ENCODE measurements at regions not wholly inside any gene's neighbourhood (a gene's known extent, or its start where the extent isn't known, plus 50 kb on each side); places are given as distances from the start of the nearest gene placed in this dataset.
"Not testable (repeated sequence)": the region's sequence is repeated elsewhere in the genome, so short reads cannot be mapped to it uniquely, and the experiment has no call there.

DNA sequence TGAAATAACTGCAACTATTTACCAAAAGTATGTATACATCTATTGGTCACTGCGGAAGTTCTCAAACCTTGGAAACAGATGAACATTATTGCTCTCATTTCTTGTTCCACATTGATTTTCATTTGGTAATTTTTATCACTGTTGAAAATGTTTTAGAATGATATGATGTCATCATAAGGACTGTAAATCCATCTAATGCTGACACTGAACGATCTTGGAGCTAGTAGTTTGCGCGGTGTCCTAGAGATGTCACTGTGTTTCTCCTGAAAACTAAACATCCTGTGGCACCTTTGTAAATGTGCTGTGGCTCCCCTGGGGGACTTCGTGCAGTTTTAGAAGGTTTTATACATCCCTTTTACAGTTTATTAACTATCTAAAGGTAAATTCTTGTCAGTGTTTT is 73.5 kb downstream of the DNAJB9 start:
- no peak overlapping the region for H3K4me3 ChIP-seq (ENCODE audit: low read length in 2 of 2)
- H3K27ac Mint-ChIP-seq: no peak overlapping the region
- no peaks in the 10 kb centered on the region for H3K9me3 Mint-ChIP-seq
- no peaks in the 10 kb centered on the region for H3K27me3 ChIP-seq (ENCODE audit: insufficient read depth, low read length)
- no peak for DNase-seq
- H3K4me1 ChIP-seq (ENCODE audit: insufficient read depth, low read length): no peaks in the 10 kb centered on the region
- no peak overlapping the region for H3K4me3 Mint-ChIP-seq
- no peaks in the 10 kb centered on the region for H3K36me3 Mint-ChIP-seq
- H3K9me3 ChIP-seq (ENCODE audit: control insufficient read depth in 1 of 2, low read length in 2 of 2): no peaks in the 10 kb centered on the region
- no peaks in the 10 kb centered on the region for H3K4me1 Mint-ChIP-seq
- intact Hi-C loops (cut with micrococcal nuclease): no loop called here
- H3K27me3 Mint-ChIP-seq: peaks cover 6 to 7% of the 10 kb centered on the region in 2 donors
- no peak overlapping the region for H3K27ac ChIP-seq (ENCODE audit: low read depth, low read length)
- CTCF ChIA-PET (ENCODE audit: partially characterized antibody): no interaction called here
- POLR2A ChIA-PET (ENCODE audit: partially characterized antibody): no interaction called here
- H3K36me3 ChIP-seq (ENCODE audit: insufficient read depth, low read length): no peaks in the 10 kb centered on the region

DNA sequence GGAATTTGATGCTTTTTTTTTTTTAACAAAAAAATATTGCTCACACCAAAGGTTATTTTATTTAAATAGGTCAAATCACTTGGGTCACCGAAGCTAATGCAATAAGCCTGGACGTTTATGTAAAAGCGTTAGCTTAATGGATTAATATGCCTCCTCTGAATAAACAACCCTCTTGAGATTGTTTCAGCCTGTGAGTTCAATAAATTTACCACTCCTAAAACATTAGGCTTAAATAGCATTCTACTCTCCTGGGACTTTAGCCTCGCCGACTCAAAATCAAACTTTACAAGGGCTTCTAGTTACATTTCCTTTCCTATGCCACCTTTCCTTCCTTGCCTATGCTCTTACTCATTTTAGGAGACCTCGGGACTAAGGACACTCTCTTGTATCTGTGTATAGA is 79.3 kb downstream of the DNAJB9 start:
- no peaks in the 10 kb centered on the region for H3K36me3 Mint-ChIP-seq
- H3K27ac ChIP-seq (ENCODE audit: low read depth, low read length): no peak overlapping the region
- CTCF ChIA-PET (ENCODE audit: partially characterized antibody): no interaction called here
- POLR2A ChIA-PET (ENCODE audit: partially characterized antibody): no interaction called here
- H3K36me3 ChIP-seq (ENCODE audit: insufficient read depth, low read length): no peaks in the 10 kb centered on the region
- no peak overlapping the region for H3K4me3 Mint-ChIP-seq
- intact Hi-C loops (cut with micrococcal nuclease): no loop called here
- no peak overlapping the region for H3K4me3 ChIP-seq (ENCODE audit: low read length in 2 of 2)
- H3K27ac Mint-ChIP-seq: no peak overlapping the region
- no peaks in the 10 kb centered on the region for H3K9me3 Mint-ChIP-seq
- H3K9me3 ChIP-seq (ENCODE audit: control insufficient read depth in 1 of 2, low read length in 2 of 2): no peaks in the 10 kb centered on the region
- H3K4me1 ChIP-seq (ENCODE audit: insufficient read depth, low read length): no peaks in the 10 kb centered on the region
- peaks cover 3 to 10% of the 10 kb centered on the region in 2 donors for H3K27me3 Mint-ChIP-seq
- no peaks in the 10 kb centered on the region for H3K4me1 Mint-ChIP-seq
- H3K27me3 ChIP-seq (ENCODE audit: insufficient read depth, low read length): no peaks in the 10 kb centered on the region
- DNase-seq: no peak

DNA sequence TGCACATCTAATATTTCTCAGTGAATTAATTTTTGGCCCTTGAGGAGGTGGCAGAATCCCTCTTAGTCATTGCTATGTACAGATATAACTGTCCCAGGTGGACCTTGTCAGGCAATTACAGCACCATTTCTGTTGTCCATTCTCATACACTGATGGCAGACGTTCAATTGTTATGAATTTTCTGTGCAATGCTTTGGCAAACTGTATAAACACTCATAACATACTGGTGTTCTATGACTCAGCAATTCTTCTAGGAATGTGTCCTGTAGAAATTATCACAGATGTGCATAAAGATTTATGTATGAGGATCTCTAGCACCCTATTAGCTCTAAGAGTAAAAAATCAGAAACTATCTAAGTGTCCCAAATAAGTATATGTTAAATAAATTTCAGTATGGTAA is 80.8 kb downstream of the DNAJB9 start:
- Histone ChIP-seq H3K27me3 (ENCODE audit: insufficient read depth, low read length) (no peaks in the 10 kb centered on the region), H3K27ac (ENCODE audit: low read depth, low read length) (no peak overlapping the region), H3K36me3 (ENCODE audit: insufficient read depth, low read length) (no peaks in the 10 kb centered on the region), H3K4me3 (ENCODE audit: low read length in 2 of 2) (no peak overlapping the region), H3K9me3 (ENCODE audit: control insufficient read depth in 1 of 2, low read length in 2 of 2) (no peaks in the 10 kb centered on the region), H3K4me1 (ENCODE audit: insufficient read depth, low read length) (no peaks in the 10 kb centered on the region)
- no peaks in the 10 kb centered on the region for H3K4me1 Mint-ChIP-seq
- H3K27ac Mint-ChIP-seq: no peak overlapping the region
- ChIA-PET CTCF (ENCODE audit: partially characterized antibody) (no interaction called here), POLR2A (ENCODE audit: partially characterized antibody) (no interaction called here)
- H3K9me3 Mint-ChIP-seq: no peaks in the 10 kb centered on the region
- DNase-seq: no peak
- intact Hi-C loops (cut with micrococcal nuclease): no loop called here
- H3K27me3 Mint-ChIP-seq: peaks cover 1 to 5% of the 10 kb centered on the region in 2 donors
- no peak overlapping the region for H3K4me3 Mint-ChIP-seq
- no peaks in the 10 kb centered on the region for H3K36me3 Mint-ChIP-seq

DNA sequence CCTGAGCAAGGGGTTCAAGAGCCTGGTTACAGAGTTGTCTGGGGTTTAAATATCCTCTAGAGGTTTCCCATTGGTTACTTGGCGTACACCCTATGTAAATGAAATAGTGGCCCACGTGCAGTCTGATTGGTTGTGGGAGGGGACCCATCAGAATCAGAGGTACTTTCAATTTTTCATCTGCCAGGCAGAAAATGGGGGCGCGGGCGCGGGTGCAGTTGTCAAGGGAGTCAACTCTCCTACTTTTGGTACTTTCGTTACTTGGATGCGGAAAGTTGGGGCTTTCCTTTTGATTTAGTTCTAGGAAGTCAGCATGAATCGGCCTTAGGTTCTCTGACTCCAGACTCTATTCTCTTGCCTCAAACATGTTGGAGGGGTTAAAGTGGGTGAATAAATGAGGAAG is 83.2 kb downstream of the DNAJB9 start:
- H3K27ac Mint-ChIP-seq: no peak overlapping the region
- H3K4me3 ChIP-seq (ENCODE audit: low read length in 2 of 2): no peak overlapping the region
- H3K4me1 ChIP-seq (ENCODE audit: insufficient read depth, low read length): no peaks in the 10 kb centered on the region
- no peak overlapping the region for H3K27ac ChIP-seq (ENCODE audit: low read depth, low read length)
- no peaks in the 10 kb centered on the region for H3K9me3 Mint-ChIP-seq
- no peaks in the 10 kb centered on the region for H3K27me3 ChIP-seq (ENCODE audit: insufficient read depth, low read length)
- H3K36me3 Mint-ChIP-seq: no peaks in the 10 kb centered on the region
- no peak overlapping the region for H3K4me3 Mint-ChIP-seq
- no peaks in the 10 kb centered on the region for H3K36me3 ChIP-seq (ENCODE audit: insufficient read depth, low read length)
- ChIA-PET POLR2A (ENCODE audit: partially characterized antibody) (no interaction called here), CTCF (ENCODE audit: partially characterized antibody) (no interaction called here)
- H3K9me3 ChIP-seq (ENCODE audit: control insufficient read depth in 1 of 2, low read length in 2 of 2): no peaks in the 10 kb centered on the region
- DNase-seq: no peak
- intact Hi-C loops (cut with micrococcal nuclease): no loop called here
- H3K4me1 Mint-ChIP-seq: no peaks in the 10 kb centered on the region
- peaks cover 0 to 5% of the 10 kb centered on the region in 2 donors for H3K27me3 Mint-ChIP-seq

DNA sequence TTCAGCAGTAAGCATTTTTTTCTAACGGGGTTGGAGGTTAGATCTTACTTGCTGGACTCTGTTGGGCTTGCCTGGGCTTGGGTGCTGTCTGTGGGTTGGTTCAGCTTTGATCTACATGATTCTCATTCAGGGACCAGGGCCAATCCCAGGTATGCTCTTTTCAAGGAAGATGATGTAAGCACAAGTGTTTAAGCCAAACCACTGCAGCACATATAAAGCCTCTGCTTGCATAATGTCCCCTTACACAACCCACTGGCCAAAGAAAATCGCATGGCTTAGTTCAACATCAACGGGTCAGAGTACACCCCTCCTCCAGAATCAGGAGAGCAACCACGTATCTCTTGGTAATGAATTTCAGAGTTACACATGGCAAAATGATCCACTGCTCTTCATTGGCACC is 83.9 kb downstream of the DNAJB9 start:
- no peaks in the 10 kb centered on the region for H3K9me3 Mint-ChIP-seq
- intact Hi-C loops (cut with micrococcal nuclease): no loop called here
- ChIA-PET POLR2A (ENCODE audit: partially characterized antibody) (no interaction called here), CTCF (ENCODE audit: partially characterized antibody) (no interaction called here)
- no peak for DNase-seq
- H3K27ac Mint-ChIP-seq: no peak overlapping the region
- no peaks in the 10 kb centered on the region for H3K36me3 Mint-ChIP-seq
- Histone ChIP-seq H3K27me3 (ENCODE audit: insufficient read depth, low read length) (no peaks in the 10 kb centered on the region), H3K4me3 (ENCODE audit: low read length in 2 of 2) (no peak overlapping the region), H3K36me3 (ENCODE audit: insufficient read depth, low read length) (no peaks in the 10 kb centered on the region), H3K27ac (ENCODE audit: low read depth, low read length) (no peak overlapping the region), H3K9me3 (ENCODE audit: control insufficient read depth in 1 of 2, low read length in 2 of 2) (no peaks in the 10 kb centered on the region), H3K4me1 (ENCODE audit: insufficient read depth, low read length) (no peaks in the 10 kb centered on the region)
- peaks cover 0 to 5% of the 10 kb centered on the region in 2 donors for H3K27me3 Mint-ChIP-seq
- no peak overlapping the region for H3K4me3 Mint-ChIP-seq
- no peaks in the 10 kb centered on the region for H3K4me1 Mint-ChIP-seq

DNA sequence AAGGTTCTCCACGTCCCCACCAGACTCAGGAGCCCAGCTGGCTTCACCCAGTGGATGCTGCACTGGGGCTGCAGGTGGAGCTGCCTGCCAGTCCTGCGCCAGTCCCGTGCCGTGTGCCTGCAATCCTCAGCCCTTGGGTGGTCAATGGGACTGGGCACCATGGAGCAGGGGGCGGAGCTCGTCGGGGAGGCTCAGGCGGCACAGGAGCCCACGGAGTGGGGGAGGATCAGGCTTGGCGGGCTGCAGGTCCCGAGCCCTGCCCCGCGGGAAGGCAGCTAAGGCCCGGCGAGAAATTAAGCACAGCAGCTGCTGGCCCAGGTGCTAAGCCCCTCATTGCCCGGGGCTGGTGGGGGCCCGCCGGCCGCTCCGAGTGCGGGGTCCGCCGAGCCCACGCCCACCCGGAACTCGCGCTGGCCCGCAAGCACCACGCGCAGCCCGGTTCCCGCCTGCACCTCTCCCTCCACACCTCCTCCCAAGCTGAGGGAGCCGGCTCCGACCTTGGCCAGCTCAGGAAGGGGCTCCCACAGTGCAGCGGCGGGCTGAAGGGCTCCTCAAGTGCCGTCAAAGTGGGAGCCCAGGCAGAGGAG is 87.6 kb downstream of the DNAJB9 start:
- H3K4me3 Mint-ChIP-seq; H3K9me3 Mint-ChIP-seq; CTCF ChIA-PET (ENCODE audit: partially characterized antibody); H3K4me1 ChIP-seq (ENCODE audit: insufficient read depth, low read length); H3K36me3 Mint-ChIP-seq; H3K27me3 ChIP-seq (ENCODE audit: insufficient read depth, low read length); H3K27me3 Mint-ChIP-seq; POLR2A ChIA-PET (ENCODE audit: partially characterized antibody); H3K27ac Mint-ChIP-seq; DNase-seq; H3K9me3 ChIP-seq (ENCODE audit: control insufficient read depth in 1 of 2, low read length in 2 of 2); H3K36me3 ChIP-seq (ENCODE audit: insufficient read depth, low read length); intact Hi-C loops (cut with micrococcal nuclease); H3K4me1 Mint-ChIP-seq; H3K27ac ChIP-seq (ENCODE audit: low read depth, low read length); H3K4me3 ChIP-seq (ENCODE audit: low read length in 2 of 2): not testable (repeated sequence)

DNA sequence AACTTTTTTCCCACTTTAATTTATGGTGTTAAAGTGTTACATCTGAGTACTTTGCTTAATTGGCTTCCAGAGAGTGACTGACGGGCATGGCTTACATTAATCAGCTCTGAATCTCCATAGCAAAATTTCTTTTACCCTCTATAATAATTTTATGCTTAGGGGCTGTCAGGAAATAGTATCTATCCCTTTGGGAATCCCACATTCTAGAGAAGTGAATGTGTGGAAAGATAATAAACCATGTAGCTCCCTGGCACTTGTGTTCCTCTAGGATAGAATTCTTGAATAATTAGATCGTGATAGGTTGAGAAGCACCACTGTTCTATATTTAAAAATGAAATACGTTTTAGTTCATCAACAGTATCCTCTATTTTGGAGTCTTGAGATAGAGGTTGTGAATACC is 89.6 kb downstream of the DNAJB9 start:
- Histone ChIP-seq H3K9me3 (ENCODE audit: control insufficient read depth in 1 of 2, low read length in 2 of 2) (no peaks in the 10 kb centered on the region), H3K4me1 (ENCODE audit: insufficient read depth, low read length) (no peaks in the 10 kb centered on the region), H3K27ac (ENCODE audit: low read depth, low read length) (no peak overlapping the region), H3K4me3 (ENCODE audit: low read length in 2 of 2) (no peak overlapping the region), H3K27me3 (ENCODE audit: insufficient read depth, low read length) (no peaks in the 10 kb centered on the region), H3K36me3 (ENCODE audit: insufficient read depth, low read length) (no peaks in the 10 kb centered on the region)
- intact Hi-C loops (cut with micrococcal nuclease): no loop called here
- DNase-seq: no peak
- no peaks in the 10 kb centered on the region for H3K9me3 Mint-ChIP-seq
- peaks cover 1% of the 10 kb centered on the region in 2 donors for H3K27me3 Mint-ChIP-seq
- H3K4me3 Mint-ChIP-seq: no peak overlapping the region
- ChIA-PET POLR2A (ENCODE audit: partially characterized antibody) (no interaction called here), CTCF (ENCODE audit: partially characterized antibody) (no interaction called here)
- H3K4me1 Mint-ChIP-seq: no peaks in the 10 kb centered on the region
- no peak overlapping the region for H3K27ac Mint-ChIP-seq
- no peaks in the 10 kb centered on the region for H3K36me3 Mint-ChIP-seq

DNA sequence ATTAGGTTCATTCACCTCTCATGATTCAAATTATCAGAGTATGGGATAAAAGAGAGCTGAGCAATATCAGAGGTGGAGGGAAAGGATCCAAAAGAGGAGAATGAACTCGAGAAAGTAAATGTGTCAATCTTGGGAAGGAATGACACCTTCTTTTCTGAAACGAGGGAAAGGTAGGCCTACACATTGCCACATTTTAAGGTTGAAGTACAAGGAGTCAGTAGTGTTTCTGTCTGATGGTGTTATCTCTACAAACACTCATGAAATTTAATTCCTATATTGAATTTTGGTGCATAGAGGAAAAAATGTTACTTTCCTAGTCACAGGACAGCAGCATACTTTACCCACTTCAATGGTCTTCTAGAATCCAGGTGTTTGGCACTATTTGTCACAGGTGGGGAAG is 90.2 kb downstream of the DNAJB9 start:
- Histone ChIP-seq H3K4me1 (ENCODE audit: insufficient read depth, low read length) (no peaks in the 10 kb centered on the region), H3K4me3 (ENCODE audit: low read length in 2 of 2) (no peak overlapping the region), H3K27me3 (ENCODE audit: insufficient read depth, low read length) (no peaks in the 10 kb centered on the region), H3K36me3 (ENCODE audit: insufficient read depth, low read length) (no peaks in the 10 kb centered on the region), H3K27ac (ENCODE audit: low read depth, low read length) (no peak overlapping the region), H3K9me3 (ENCODE audit: control insufficient read depth in 1 of 2, low read length in 2 of 2) (no peaks in the 10 kb centered on the region)
- no peak for DNase-seq
- no peaks in the 10 kb centered on the region for H3K4me1 Mint-ChIP-seq
- CTCF ChIA-PET (ENCODE audit: partially characterized antibody): no interaction called here
- H3K27ac Mint-ChIP-seq: no peak overlapping the region
- intact Hi-C loops (cut with micrococcal nuclease): no loop called here
- H3K36me3 Mint-ChIP-seq: no peaks in the 10 kb centered on the region
- H3K4me3 Mint-ChIP-seq: no peak overlapping the region
- no peaks in the 10 kb centered on the region for H3K9me3 Mint-ChIP-seq
- peaks cover 1% of the 10 kb centered on the region in 2 donors for H3K27me3 Mint-ChIP-seq
- POLR2A ChIA-PET (ENCODE audit: partially characterized antibody): no interaction called here
